GM19099 (cell line): ENCODE measurements at regions not wholly inside any gene's neighbourhood (a gene's known extent, or its start where the extent isn't known, plus 50 kb on each side); places are given as distances from the start of the nearest gene placed in this dataset.

Experiments used
- POLR2A ChIP-seq: IDR thresholded peaks from 3 replicates; pipeline ENCODE4 v1.6.1; 2011; ENCODE audit warnings: low read depth; ENCODE audit not compliant: insufficient read length; ENCODE audit errors: extremely low read depth

DNA sequence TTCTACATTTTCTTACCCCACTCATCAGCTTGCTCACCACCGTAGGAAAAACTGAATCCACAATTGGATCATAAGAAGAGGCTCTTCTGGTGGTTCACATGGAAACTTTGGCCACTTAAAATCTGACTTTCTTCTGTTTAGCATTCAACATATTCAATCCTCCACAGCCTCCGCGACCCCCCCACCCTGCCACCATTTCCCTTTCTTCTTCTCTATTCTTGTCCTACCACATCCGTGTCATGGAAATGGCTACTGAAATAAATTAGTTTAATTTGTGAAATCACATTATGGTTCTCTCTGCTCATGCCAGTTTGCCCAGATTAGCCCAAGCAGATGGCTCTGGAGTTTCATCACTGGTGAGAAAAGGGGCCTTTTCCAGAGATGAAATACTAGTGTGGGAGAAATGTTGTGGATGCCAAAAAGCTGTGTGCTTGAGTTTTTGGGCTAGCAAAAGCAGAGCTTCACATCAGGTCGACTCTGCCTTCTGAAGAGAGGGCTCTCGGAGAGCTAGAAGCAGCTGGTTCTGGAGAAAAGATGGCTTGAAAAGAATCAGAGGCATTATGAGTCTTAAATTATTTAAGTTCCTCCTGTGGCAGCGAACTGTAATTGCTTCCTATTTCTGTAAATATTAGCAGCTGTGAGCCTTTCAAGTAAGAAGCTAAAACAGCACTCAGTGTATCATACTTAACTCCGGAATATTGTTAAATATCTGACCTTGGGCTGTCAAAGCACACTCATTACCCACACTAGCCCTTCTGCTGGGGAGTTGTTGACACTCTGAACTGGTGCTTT, 107.1 kb downstream of the MAT2B start:
- no peak for TF ChIP-seq POLR2A

DNA sequence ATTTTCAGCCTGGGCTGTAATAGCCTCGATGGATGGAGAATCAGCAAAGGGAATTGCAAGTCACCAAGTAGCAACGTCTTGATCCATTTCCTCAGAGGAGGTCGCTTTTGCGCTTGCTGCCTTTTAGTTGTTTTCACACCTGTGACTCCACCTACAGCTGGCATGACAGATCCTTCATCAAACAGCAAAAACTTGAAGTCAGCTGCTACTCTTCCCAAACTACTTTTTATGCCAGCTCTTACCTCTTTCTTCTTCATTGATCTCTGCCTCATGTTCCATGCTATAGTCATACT, 107.7 kb downstream of the MAT2B start:
- TF ChIP-seq POLR2A: no peak

DNA sequence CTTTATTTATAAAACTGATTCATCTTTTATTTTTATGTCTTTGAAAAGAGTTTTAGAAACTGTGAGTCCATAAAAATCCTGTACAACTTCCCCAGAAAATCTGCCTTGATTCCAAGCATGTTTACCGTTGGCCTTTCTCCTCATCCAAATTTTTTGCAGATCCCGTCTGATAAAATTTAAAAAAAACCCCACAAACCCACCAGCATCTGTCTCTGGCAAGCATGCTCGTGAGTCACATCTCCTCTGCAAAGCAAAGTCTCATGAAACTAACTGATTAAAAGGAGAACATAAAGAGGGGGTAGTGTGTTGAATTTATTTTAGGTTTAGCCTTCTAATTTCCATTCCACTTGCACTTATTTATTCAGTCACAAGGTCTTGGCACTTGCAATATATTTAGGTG, 109.4 kb downstream of the MAT2B start:
- no peak for TF ChIP-seq POLR2A

DNA sequence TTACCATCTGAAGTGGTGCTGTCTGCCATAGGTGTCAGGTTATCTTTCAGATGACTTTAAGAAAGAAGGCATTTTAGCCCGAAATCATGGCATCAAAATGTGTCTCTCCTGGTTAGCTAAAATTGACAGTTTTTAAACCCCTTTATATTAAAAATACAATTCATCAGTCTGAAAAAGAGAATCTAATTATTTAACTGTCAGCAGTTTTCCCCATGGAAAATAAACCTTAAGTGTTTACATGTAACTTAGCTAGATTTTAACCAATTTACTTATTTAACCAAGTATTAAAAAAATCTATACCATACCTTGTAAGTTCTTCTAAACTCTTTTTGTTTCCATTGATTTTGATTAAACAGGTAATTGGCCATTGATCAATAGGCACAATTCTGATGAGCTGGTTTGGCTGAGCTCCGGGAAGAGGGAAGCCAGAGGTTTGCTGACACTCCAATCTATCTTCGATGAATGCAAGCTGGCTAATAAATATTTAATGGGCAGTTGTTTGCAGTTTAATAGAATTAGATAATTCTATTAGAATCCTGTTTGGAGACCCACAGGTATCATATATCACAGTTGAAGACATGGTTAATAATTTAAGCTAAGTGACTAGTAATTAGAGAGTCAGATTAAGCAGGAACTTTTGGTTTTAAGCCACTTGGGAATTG, 114.0 kb downstream of the MAT2B start:
- TF ChIP-seq POLR2A: no peak

DNA sequence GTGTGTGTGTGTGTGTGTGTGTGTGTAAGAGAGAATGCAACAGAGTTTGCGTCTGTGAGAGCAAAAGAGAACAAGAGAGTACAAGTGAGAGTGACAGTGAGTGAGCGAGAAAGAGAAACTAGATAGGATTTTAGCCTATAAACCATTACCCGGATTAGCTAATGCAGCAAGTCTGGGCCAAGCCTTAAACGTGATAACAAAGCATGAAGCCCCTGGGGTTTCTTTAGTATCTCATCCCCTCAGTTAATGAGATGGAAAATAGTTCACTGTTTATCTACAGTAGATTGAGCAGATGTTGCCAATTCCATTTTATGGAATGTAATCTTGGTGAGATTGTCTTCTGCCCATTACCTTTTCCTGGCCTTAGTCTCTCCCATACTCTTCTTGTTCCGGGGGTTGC, 114.5 kb downstream of the MAT2B start:
- TF ChIP-seq POLR2A: no peak

DNA sequence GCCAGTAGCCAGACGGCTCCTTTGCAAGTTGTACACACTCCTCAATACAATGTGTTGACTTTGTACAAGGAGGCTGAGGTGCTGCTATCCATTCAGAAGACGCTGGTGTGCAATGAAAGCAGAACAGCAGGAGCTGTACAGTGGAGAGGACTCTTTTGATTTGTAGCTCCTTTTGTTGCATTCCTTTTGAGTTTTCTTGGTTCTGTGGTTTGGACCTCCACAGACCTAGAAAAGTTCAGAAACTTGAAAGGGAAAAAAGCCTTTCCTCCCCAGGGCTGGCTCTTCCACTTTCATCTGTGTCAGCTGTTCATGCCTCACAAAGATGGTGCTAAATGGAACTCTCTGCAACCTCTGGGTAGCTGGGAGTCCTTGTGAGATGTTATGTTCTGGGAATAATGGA, 117.4 kb downstream of the MAT2B start:
- no peak for TF ChIP-seq POLR2A

DNA sequence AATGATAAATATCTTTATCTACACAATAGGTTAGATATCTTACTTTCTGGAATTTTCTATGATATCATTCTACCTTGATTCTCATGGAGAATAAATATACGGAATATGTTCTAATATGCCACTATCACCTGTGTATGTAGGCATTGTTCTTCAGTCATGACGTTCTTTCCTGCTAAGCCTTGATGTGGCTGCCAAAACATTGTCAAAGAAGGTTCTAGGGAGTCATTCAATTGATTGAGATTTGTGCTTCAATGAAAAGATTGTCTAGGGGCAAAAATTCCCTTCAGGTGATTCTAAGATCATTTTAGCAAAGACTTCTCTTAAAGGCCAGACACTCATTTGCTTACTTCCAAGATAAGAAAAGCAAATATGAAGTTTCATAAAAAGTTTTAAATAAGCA, 118.1 kb downstream of the MAT2B start:
- no peak for TF ChIP-seq POLR2A

DNA sequence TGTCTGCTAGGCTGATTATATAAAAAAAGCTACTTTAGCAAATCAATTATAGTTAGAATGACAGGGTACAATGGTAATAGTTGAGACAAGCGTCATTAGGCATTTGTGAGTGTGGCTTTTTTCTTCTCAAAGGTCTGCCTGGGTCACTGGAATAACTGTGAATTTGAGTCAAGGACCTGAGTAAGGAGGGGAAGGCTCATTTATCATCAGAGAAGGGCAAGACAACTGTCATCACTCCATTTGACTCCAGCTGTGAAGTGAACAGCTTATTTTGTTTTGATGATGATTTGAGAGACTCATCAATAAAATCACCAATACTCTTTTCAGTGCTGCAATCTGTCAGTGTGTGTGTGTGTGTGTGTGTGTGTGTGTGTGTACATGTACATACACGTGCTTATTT, 118.6 kb downstream of the MAT2B start:
- no peak for TF ChIP-seq POLR2A

DNA sequence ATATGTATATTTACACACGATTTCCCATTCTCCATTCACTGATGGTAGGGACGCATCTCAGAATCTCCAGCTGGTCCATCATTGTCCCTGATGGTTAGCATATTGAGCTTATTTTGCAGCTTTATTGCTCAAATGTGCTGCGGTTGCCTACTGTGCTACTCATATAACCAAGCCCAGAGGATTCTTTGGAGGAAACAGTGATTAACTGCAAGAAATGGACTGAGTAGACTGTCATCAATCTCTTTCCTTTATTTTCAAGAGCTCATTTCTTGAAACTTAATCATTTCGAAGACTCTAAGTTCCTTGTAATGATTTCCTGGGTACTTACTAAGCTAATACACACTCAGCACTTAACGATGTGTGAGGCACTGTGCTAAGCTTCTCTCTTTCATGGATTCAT, 119.0 kb downstream of the MAT2B start:
- TF ChIP-seq POLR2A: no peak

DNA sequence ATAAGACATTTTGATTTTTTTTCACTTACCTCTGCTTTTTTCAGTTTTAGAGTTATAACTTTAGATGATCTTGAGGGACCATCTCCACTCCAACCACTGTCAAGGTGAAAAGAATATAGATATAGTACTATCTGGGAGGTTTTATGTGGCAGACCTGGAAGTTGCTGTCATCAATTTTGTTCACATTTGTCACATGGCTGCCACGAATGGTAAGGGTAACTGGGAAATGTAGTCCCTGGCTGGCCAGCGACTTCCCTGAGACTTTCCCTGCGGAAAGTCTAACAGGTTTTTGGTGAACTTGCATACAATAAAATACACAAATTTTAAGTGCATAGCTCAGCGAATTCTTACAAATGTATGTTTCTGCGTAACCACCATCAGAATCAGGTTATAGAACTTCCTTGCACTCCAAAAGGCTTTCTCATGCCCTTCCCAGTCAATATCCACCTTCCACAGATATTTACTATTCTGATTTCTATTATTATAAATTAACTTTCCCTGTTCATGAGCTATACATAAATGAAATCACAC, 121.5 kb downstream of the MAT2B start:
- TF ChIP-seq POLR2A: no peak

DNA sequence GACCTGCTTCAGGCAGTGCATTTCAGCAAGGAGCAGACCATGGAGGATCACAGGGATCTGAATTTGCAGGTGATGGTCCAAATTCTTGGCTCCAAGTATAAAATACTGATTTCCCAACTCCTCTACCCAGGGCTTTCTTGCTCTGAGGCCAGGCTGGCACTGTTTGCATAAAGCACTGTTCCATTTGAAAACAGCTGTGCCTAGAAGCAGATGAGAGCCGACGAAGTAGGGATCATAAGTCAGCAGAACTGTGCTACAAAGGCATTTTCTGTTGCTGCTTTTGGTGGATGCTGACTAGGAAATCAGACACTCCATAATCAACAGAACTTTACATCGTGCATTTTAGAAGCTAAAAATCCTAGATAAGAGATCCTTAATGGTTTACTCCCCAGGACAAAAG, 126.4 kb downstream of the MAT2B start:
- no peak for TF ChIP-seq POLR2A

DNA sequence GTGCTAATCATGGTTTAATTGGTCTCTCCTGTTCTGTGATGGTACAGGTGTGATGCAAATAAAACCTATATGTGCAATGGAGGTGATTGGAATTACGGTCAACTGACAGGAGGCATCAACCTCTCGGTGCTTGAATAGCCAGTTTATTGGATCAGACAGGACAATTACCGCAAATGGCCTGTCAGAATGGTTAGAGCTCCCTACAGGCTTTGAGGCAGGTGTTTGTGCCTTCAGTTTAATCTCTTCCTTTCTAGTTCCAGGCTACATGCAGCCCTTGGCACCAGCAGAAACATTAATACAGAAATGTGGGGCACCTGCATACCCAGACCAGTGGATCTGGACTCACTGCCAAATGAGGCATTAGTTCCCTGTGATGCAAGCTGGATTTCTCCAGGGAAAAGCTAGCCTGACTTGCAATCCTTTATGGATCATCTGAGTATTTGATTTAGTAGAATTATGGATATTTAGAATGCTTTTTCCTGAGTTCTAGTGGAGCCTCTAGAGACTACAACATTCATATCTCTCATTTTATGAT, 128.6 kb downstream of the MAT2B start:
- no peak for TF ChIP-seq POLR2A

DNA sequence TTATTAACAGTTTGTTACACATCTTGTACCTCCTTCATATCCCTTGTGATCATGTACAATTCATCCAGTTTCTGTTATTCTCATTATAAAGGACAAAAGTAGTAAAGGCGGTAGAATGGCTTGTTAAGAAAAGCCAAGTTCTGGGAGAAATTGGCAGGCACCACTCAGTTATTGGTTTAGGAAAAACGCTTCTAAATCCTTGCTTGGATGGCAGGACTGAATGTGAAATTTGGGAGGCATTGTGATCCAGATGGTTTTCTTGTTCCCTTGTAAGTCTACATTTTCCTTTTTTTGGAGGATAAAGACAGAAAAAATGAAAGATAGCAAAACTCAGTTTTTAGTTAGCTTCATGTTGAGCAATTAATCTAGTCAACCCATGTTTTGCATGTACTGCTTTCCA, 130.2 kb downstream of the MAT2B start:
- no peak for TF ChIP-seq POLR2A

DNA sequence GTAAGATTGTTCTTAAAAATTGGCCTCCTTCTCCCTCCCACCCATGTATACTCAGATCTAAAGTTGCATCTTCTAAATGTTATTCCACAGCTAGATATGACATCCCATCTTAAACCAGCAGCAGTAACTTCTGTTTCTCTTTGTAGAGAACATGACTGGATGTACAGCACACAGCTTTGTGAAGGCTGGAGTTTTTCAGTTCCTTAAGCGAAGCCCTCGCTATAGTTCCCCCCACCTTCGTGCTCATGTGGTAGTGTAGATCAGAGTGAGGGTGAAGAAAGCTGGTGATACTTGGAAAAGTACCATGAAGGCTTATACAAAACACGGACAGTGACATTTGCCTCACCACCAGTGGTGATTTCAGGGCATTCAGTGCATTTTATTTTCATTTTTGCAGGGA, 137.5 kb downstream of the MAT2B start:
- TF ChIP-seq POLR2A: no peak

DNA sequence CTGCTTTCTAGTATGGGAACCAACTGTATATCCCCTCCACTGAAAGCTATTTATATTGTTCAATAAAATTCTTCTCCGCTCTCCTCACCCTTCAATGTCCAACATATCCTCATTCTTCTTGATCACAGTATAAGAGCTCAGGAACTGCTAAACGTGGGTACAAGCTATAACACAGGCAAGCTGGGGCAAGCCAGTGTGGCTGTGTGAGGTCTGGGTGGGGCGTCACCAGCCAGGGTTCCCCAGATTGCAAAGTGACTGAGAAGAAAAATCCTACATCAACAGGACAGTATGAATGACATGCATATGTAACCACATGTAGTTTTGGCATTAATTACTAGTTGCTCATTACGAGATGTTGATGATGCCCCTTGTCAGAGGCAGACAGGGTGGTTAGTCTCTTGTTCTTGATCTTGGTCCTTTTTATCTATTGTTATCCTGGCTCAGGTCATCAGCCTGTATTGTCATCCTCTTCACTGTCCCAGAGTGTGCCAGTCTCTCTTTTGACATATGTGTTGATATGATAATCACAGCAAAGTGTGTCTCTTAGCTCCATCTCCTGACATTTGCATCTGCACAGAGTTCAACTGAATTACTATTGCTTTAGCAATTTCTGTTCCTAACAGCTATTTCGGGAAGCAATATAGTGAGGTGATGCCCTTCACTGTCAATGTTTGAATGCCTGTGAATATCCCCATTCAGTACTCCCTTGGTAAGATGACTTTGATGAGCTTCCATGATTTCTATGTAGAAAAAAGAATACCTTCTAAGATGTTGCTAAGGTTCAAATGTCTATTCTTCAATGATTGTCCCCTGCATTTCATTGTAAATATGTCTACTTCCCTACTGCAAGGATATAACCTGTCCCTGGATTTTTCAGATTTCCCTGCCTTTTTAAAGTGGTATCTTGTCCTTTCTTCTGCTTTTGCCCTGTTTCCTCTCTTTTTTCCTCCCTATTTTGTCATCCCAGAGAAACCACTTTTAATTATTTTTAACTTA, 140.3 kb downstream of the MAT2B start:
- TF ChIP-seq POLR2A: no peak

DNA sequence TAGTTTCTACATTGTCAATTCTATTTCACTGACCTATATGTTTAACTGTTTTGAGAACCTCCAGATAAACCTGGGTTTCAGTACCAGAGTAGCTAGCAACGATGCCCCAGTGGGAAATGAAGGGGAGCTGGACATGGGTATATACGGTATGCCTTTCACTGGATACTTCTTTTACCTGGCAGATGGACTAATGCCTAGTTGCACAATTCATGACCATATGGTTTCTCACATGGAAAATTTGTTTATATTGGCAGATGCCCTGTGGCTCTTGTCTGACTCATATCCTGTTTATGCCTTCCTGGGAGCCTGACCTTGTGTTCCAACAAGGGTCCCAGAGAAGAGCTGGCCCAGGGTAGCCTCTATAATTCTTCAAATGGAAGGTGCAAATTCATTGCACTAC, 144.1 kb downstream of the MAT2B start:
- TF ChIP-seq POLR2A: no peak

DNA sequence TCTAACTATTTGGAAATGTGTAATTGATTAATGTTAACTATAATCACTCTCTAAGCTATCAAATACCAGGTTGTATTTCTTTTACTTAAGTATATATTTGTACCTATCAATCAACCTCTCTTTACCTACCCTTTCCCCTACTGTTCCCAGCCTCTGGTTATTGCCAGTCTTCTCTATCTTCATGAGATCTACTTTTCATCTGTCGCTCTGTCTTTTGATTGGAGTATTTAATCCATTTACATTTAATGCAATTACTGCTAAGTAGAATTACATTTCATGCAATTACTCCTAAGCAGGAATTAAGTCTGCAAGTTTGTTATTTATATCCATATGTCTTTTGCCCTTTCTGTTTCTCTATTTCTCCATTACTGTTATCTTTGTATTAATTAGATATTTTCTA, 148.1 kb downstream of the MAT2B start:
- TF ChIP-seq POLR2A: no peak
